GM18868 (cell line): ENCODE measurements at regions not wholly inside any gene's neighbourhood (a gene's known extent, or its start where the extent isn't known, plus 50 kb on each side); places are given as distances from the start of the nearest gene placed in this dataset.
"Not testable (repeated sequence)": the region's sequence is repeated elsewhere in the genome, so short reads cannot be mapped to it uniquely, and the experiment has no call there.

Experiments
- ATAC-seq: cut with Tn5 transposase; IDR thresholded peaks from one replicate; pipeline ENCODE4 v1.9.1; 2021; ENCODE audit warnings: mild to moderate bottlenecking, moderate library complexity; ENCODE audit not compliant: unreplicated experiment

DNA sequence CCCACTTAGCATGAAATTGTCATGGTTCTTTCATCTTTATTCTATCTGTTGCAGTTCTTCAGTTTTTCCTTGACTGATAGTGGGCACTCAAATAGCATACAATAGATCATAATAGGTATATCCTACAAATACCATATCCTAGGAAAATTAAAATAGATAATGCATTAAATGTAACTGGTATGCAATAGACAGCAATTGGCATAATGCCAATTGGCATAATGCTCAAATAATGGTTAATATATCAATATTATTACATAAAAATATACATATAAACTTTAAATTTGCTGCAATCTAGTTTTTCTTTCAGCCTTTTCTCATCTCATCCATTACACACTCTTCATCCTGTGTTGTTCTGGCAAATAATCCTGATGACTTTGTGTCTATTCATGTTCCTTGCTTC lies 814.6 kb upstream of the TMPRSS15 start:
- ATAC-seq = no peak

GRCh38 chr21:19224090-19224489 lies 820.5 kb upstream of the TMPRSS15 start:
- no peak for ATAC-seq

GRCh38 chr21:19228226-19228625 lies 824.6 kb upstream of the TMPRSS15 start:
- no peak for ATAC-seq

GRCh38 chr21:19233841-19234240 lies 830.3 kb upstream of the TMPRSS15 start:
- not testable (repeated sequence) for ATAC-seq

DNA sequence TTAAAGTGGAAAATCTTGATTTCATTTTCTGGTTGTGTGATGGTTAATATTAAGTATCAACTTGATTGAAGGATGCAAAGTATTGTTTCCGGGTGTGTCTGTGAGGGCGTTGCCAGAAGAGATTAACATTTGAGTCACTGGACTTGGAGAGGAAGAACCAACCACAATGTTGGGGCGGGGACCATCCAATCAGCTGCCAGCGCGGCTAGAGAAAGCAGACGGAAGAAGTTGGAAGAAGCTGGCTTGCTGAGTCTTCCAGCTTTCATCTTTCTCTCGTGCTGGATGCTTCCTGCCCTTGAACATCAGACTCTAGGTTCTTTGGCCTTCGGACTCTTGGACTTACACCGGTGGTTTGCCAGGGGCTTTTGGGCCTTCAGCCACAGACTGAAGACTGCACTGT lies 832.6 kb upstream of the TMPRSS15 start:
- ATAC-seq = no peak

GRCh38 chr21:19237608-19238007 lies 834.0 kb upstream of the TMPRSS15 start:
- no peak for ATAC-seq

DNA sequence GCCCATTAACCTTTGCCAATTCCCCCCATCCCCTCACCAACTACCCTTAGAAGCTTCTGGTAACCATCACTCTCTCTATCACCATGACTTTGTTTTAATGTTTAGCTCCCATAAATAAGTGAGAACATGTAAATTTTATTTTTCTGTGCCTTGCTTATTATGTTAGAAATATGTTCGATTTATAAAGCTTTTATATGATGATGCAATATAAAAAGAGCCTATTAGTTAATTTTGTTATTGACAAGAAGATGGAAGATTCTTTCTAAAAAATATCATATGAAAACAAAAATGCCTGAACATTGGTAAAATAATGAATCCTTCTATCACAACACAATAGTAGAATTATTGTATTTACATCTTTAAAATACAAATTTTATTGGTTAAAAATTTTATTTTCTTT lies 836.1 kb upstream of the TMPRSS15 start:
- ATAC-seq = no peak

DNA sequence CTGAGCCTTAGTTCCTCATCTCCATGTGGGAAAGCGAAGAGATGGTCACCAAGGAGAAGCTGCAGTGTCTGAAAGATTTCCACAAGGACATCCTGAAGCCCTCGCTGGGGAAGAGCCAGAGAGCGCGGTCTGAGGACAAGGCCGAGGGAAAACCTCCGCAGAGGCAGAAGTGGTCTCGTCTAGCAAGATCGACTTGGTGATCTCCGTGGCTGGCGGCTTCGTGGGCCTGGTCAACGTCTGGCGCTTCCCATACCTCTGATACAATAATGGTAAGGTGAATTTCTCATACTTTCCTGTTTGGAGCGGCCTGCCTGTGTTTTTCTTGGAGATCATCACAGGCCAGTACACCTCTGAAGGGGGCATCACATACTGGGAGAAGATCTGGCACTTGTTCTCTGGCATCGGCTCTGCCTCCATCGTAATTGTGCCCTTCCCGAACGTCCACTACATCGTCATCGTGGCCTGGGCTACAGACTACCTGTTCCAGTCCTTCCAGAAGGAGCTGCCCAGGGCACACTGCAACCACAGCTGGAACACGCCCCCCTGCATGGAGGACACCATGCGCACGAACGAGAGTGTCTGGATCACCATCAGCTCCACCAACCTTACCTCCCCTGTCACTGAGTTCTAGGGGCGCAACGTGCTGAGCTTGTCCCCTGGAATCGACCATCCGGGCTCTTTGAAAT lies 841.1 kb upstream of the TMPRSS15 start:
- ATAC-seq = no peak

DNA sequence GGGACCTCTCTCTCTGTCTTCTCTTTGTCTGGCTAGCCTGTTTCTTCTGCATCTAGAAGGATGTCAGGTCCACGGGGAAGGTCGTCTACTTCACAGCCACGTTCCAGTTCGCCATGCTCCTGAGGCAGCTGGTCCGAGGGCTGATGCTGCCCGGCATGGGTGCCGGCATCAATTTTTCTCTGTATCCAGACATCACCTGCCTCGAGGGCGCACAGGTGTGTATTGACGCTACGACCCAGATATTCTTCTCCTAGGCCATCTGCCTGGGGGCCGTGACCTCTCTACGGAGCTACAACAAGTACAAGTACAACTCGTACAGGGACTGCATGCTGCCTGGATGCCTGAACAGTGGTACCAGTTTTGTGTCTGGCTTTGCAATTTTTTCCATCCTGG lies 841.6 kb upstream of the TMPRSS15 start:
- ATAC-seq = no peak

DNA sequence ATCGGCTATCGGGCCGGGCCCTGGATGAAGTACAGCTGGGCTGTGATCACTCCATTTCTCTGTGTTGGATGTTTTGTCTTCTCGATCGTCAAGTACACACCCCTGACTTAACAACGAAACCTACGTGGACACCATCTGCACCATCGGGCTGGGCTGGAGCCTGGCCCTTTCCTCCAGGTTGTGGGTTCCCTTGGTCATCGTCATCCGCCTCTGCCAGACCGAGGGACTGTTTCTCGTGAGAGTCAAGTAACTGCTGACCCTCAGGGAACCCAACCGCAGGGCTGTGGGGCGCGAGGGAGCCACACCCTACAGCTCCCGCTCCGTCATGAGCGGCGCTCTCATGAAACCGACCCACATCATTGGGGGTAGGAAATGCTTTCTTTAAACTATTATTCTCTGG lies 842.4 kb upstream of the TMPRSS15 start:
- no peak for ATAC-seq

DNA sequence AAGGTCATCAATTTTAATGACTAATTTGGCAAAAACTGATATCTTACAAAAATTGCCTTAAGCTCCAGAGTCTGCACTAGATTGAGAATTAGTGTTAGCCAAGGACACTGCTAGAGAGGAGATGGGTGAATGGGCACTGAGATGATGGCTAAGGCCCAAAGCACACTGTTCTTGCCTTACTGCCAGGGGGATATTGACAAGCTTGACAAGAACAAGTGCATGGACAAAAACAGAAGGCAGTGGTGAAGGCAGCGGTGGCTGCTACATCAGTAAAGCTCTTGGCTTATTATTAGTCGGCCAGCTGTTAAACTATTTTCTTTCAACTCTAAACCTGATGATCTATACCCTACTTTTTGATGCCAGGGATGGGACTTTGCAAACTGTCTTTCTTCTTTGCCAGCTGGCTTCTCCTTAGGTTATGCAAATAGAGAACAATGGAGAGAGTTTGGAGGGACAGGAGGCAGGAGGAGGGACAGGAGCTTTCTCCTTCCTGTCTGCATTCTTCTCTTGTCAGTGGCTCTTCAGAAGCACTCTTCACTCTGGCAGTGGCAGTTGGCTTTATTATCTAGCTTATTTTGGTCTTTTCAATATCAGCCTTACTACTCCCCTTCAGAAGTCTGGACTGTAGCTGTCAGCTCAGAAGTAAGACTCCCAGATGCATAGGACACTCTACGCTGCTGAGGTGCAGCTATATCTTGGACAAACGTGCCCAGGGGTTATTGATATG lies 853.5 kb upstream of the TMPRSS15 start:
- ATAC-seq = no peak

DNA sequence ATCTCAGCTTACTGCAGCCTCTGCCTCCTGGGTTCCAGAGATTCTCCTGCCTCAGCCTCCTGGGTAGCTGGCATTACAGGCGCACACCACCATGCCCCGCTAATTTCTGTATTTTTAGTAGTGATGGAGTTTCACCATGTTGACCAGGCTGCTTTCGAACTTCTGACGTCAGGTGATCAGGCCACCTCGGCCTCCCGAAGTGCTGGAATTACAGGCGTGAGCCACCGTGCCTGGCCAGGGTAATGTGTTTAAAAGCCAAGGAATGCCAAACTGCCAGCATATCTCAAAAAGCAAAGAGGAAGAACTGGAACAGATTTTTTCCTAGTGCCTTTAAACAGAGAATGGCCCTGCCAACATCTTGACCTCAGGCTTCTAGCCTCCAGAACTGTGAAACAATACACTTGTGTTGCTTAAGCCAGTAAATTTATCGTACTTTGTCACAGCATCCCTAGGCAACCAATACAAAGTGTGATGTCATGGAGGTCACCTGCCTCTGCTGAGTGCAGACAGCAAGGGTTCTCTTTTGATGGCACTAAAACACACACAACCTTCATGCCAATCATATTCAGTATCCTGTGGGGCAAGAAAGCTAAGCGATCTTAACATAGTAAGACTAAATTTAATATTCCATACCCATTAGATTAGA lies 858.3 kb upstream of the TMPRSS15 start:
- no peak for ATAC-seq

GRCh38 chr21:19266636-19267035 lies 863.1 kb upstream of the TMPRSS15 start:
- ATAC-seq = no peak

DNA sequence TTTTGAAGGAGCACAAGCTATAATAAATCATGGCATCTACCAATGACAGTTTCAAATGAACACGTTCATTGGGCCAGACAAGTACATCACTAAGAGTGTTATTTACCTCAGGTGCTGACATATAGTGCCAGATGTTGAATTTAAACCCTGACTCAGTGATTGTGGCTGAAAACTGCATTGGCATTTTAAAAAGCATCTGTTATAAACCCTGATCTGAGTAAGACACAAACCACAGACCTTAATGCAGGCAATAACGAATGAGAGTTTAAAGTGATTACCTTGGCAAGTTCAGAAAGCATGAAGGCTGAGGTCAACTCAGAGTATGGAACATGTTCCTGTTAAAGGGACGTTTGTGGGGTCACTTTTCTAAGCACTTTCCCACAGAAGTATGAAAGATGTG lies 865.1 kb upstream of the TMPRSS15 start:
- no peak for ATAC-seq

- ATAC-seq = no peak
Measured at GRCh38 chr21:19275065-19275464, 871.5 kb upstream of the TMPRSS15 start.

GRCh38 chr21:19276665-19277064 lies 873.1 kb upstream of the TMPRSS15 start:
- no peak for ATAC-seq

DNA sequence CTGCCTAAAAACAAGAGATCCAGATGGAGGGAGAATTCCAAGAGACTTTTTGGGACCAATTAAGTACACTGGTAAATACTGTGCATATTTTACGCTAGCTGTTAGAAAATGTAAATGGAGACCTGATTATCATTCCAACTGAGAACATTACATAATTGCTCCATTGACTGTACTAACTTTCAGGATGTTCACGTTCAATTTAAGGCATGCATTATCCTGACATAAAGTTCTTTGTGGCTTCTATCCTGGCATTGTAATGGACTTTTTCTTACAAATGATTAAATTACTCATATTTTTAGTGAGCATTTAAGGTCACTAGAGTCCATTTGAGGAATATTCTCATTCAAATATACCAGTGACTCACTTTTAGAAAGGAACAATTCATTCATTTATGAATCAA lies 883.3 kb upstream of the TMPRSS15 start:
- ATAC-seq = no peak

DNA sequence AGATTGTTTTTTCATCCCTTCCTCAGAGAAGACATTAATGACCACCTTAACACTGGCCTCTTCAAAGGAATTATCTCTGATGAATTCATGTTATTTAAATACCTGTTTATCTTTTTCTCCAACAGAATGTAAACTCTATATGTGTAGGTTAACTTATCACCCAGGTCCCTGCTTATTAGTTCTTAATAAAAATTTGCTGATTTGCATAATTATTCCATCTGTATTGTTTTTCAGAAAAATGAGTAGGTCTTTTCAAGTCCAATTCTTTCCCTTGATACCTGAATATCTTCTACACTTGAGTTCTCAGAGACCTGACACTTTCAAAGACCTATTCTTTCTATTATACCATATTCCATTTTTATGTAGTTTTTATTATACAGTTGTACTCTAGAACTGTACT lies 886.7 kb upstream of the TMPRSS15 start:
- no peak for ATAC-seq

GRCh38 chr21:19320291-19320690 lies 916.7 kb upstream of the TMPRSS15 start:
- ATAC-seq = no peak

- no peak for ATAC-seq
Measured at GRCh38 chr21:19321688-19322087, 918.1 kb upstream of the TMPRSS15 start.

DNA sequence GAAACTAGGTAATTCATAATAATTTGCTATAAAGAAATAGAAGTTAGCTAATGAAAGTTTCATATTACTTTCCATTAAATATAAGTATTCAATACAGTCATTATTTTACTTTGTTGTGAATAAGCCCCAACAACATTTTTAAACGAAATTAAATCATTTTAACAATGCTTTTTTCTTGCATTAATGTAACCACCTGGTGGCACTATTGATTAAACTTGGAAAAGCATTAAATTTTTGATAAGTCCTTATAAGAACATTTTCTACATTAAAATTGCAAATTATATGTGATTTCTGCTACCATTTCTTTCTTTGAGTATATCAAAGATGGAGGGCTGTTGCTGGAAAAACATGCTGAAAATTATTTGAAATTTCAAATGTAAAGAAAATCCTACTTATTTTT lies 918.8 kb upstream of the TMPRSS15 start:
- ATAC-seq = no peak
